Trophoblast cell (in vitro differentiated cells and primary cell): ENCODE measurements at regions not wholly inside any gene's neighbourhood (a gene's known extent, or its start where the extent isn't known, plus 50 kb on each side); places are given as distances from the start of the nearest gene placed in this dataset.
A peak's percentile ranks its signal among the peaks of the same experiment; 100 is the strongest.

Experiments used
- DNase-seq, 2 donors: peaks; one replicate each; pipeline ENCODE4 v3.0.0-alpha.2; 2016
- H2AFZ ChIP-seq: 2 replicates; pipeline ENCODE4 v1.6.1; 2013; ENCODE audit warnings: low read length, moderate library complexity, mild to moderate bottlenecking; ENCODE audit not compliant: insufficient read depth, poor library complexity
- H2AK5ac ChIP-seq: 2 replicates; pipeline ENCODE4 v1.6.1; 2013; ENCODE audit warnings: mild to moderate bottlenecking, low read length
- H2BK120ac ChIP-seq: 2 replicates; pipeline ENCODE4 v1.6.1; 2013; ENCODE audit warnings: low read length, mild to moderate bottlenecking, moderate library complexity; ENCODE audit not compliant: insufficient read depth, poor library complexity
- H2BK12ac ChIP-seq: 2 replicates; pipeline ENCODE4 v1.6.1; 2013; ENCODE audit warnings: mild to moderate bottlenecking, low read length, moderate library complexity
- H2BK5ac ChIP-seq: 2 replicates; pipeline ENCODE4 v1.6.1; 2013; ENCODE audit warnings: low read length, low read depth, moderate library complexity, mild to moderate bottlenecking; ENCODE audit not compliant: poor library complexity
- H3K14ac ChIP-seq: 2 replicates; pipeline ENCODE4 v1.6.1; 2013; ENCODE audit warnings: mild to moderate bottlenecking, low read length
- H3K18ac ChIP-seq: 2 replicates; pipeline ENCODE4 v1.6.1; 2013; ENCODE audit warnings: mild to moderate bottlenecking, low read length
- H3K23ac ChIP-seq: 2 replicates; pipeline ENCODE4 v1.6.1; 2013; ENCODE audit warnings: low read length
- H3K27ac ChIP-seq: 2 replicates; pipeline ENCODE4 v1.5.1; 2013; ENCODE audit warnings: low read depth, mild to moderate bottlenecking, inconsistent platforms, low read length, moderate library complexity
- H3K27me3 ChIP-seq: 2 replicates; pipeline ENCODE4 v1.6.1; 2013; ENCODE audit warnings: inconsistent platforms, mild to moderate bottlenecking, low read length, moderate library complexity; ENCODE audit not compliant: insufficient read depth
- H3K36me3 ChIP-seq, 2 experiments: 1 replicate in 1 of 2; 2 replicates in 1 of 2; pipeline ENCODE4 v1.6.1; 2013; ENCODE audit warnings: low read length in 2 of 2, mild to moderate bottlenecking in 2 of 2, moderate library complexity in 1 of 2; ENCODE audit not compliant: insufficient read depth in 2 of 2, control insufficient read depth in 1 of 2
- H3K4ac ChIP-seq: 2 replicates; pipeline ENCODE4 v1.6.1; 2013; ENCODE audit warnings: low read depth, mild to moderate bottlenecking, low read length, moderate library complexity
- H3K4me1 ChIP-seq, 2 experiments: 1 replicate in 1 of 2; 2 replicates in 1 of 2; pipeline ENCODE4 v1.6.1; 2013; ENCODE audit warnings: low read length in 2 of 2, mild to moderate bottlenecking in 2 of 2, moderate library complexity in 1 of 2; ENCODE audit not compliant: insufficient read depth in 2 of 2, control insufficient read depth in 1 of 2
- H3K4me2 ChIP-seq: 2 replicates; pipeline ENCODE4 v1.6.1; 2013; ENCODE audit warnings: inconsistent platforms, mild to moderate bottlenecking, low read length, moderate library complexity
- H3K4me3 ChIP-seq: 2 replicates; pipeline ENCODE4 v1.5.1; 2013; ENCODE audit warnings: mild to moderate bottlenecking, low read depth, low read length, inconsistent platforms
- H3K79me1 ChIP-seq: one replicate; pipeline ENCODE4 v1.6.1; 2013; ENCODE audit warnings: low read length
- H3K79me2 ChIP-seq: 2 replicates; pipeline ENCODE4 v1.6.1; 2013; ENCODE audit warnings: low read length, mild to moderate bottlenecking; ENCODE audit not compliant: control insufficient read depth, insufficient read depth, poor library complexity
- H3K9ac ChIP-seq: 2 replicates; pipeline ENCODE4 v1.6.1; 2013; ENCODE audit warnings: mild to moderate bottlenecking, low read length
- H3K9me3 ChIP-seq: 2 replicates; pipeline ENCODE4 v1.6.1; 2013; ENCODE audit warnings: low read depth, mild to moderate bottlenecking, control low read depth, inconsistent platforms, low read length; ENCODE audit not compliant: insufficient read depth
- H4K12ac ChIP-seq: 2 replicates; pipeline ENCODE4 v1.6.1; 2013; ENCODE audit warnings: low read depth, mild to moderate bottlenecking, low read length, moderate library complexity
- H4K8ac ChIP-seq: 2 replicates; pipeline ENCODE4 v1.6.1; 2013; ENCODE audit warnings: low read depth, mild to moderate bottlenecking, low read length, moderate library complexity
- H4K91ac ChIP-seq: one replicate; pipeline ENCODE4 v1.6.1; 2013; ENCODE audit warnings: low read depth, mild to moderate bottlenecking, low read length, moderate library complexity
- WGBS: extraction: QIAGEN DNeasy Blood & Tissue Kit; methylation state at CpG from one replicate; pipeline ENCODE4 v1.1.7; 2013; ENCODE audit warnings: missing lambda C conversion rate; ENCODE audit not compliant: insufficient read length, insufficient coverage; ENCODE audit errors: extremely low coverage; 5-methylcytosine and 5-hydroxymethylcytosine counted together

GRCh38 chr1:87816646-87817045, 488.0 kb downstream of the LMO4 start:
- Histone ChIP-seq H3K27me3 (no peaks in the 10 kb centered on the region), H4K91ac (no peak overlapping the region), H2AK5ac (no peak overlapping the region), H2BK120ac (no peak overlapping the region), H2BK12ac (no peak overlapping the region), H3K79me1 (no peaks in the 10 kb centered on the region), H4K12ac (no peak overlapping the region), H3K27ac (no peak overlapping the region), H3K36me3 (no peaks in the 10 kb centered on the region), H3K79me2 (no peaks in the 10 kb centered on the region), H3K4me2 (no peak overlapping the region), H3K9me3 (no peaks in the 10 kb centered on the region), H3K14ac (no peak overlapping the region), H3K4me3 (no peak overlapping the region), H3K9ac (no peak overlapping the region), H4K8ac (no peak overlapping the region), H3K4me1 (peaks cover 0 to 2% of the 10 kb centered on the region in 2 experiments), H2AFZ (no peak overlapping the region), H3K4ac (no peak overlapping the region), H3K18ac (no peak overlapping the region), H2BK5ac (no peak overlapping the region), H3K23ac (no peak overlapping the region)
- DNase-seq: no peak
- no CpG with 5 or more reads among the region's 3 CpGs for WGBS

GRCh38 chr1:87820668-87821334, 492.1 kb downstream of the LMO4 start:
- H3K14ac ChIP-seq: no peak overlapping the region
- H3K9ac ChIP-seq: no peak overlapping the region
- no peak overlapping the region for H2BK5ac ChIP-seq
- H3K4ac ChIP-seq: no peak overlapping the region
- no peak for DNase-seq
- H3K4me2 ChIP-seq: no peak overlapping the region
- no peak overlapping the region for H3K4me3 ChIP-seq
- H4K8ac ChIP-seq: no peak overlapping the region
- H2BK120ac ChIP-seq: no peak overlapping the region
- H3K79me1 ChIP-seq: no peaks in the 10 kb centered on the region
- H3K27me3 ChIP-seq: no peaks in the 10 kb centered on the region
- peaks cover 0 to 2% of the 10 kb centered on the region in 2 experiments for H3K4me1 ChIP-seq
- H3K23ac ChIP-seq: no peak overlapping the region
- no peak overlapping the region for H4K12ac ChIP-seq
- no CpG with 5 or more reads among the region's 8 CpGs for WGBS
- H2AK5ac ChIP-seq: no peak overlapping the region
- H4K91ac ChIP-seq: no peak overlapping the region
- H3K36me3 ChIP-seq: no peaks in the 10 kb centered on the region
- no peak overlapping the region for H2BK12ac ChIP-seq
- H2AFZ ChIP-seq: no peak overlapping the region
- no peak overlapping the region for H3K18ac ChIP-seq
- H3K27ac ChIP-seq: no peak overlapping the region
- H3K79me2 ChIP-seq: no peaks in the 10 kb centered on the region
- no peaks in the 10 kb centered on the region for H3K9me3 ChIP-seq

- no peak overlapping the region for H3K27ac ChIP-seq
- H2BK120ac ChIP-seq: no peak overlapping the region
- H4K8ac ChIP-seq: no peak overlapping the region
- H4K91ac ChIP-seq: no peak overlapping the region
- no peak overlapping the region for H3K14ac ChIP-seq
- no peak overlapping the region for H3K4ac ChIP-seq
- no CpG with 5 or more reads among the region's 5 CpGs for WGBS
- no peak overlapping the region for H2BK5ac ChIP-seq
- H3K9ac ChIP-seq: no peak overlapping the region
- no peak overlapping the region for H2AK5ac ChIP-seq
- H2AFZ ChIP-seq: no peak overlapping the region
- no peak overlapping the region for H3K4me3 ChIP-seq
- peaks cover 0 to 2% of the 10 kb centered on the region in 2 experiments for H3K4me1 ChIP-seq
- H3K36me3 ChIP-seq: no peaks in the 10 kb centered on the region
- H3K23ac ChIP-seq: no peak overlapping the region
- no peaks in the 10 kb centered on the region for H3K79me1 ChIP-seq
- H3K18ac ChIP-seq: no peak overlapping the region
- H3K79me2 ChIP-seq: no peaks in the 10 kb centered on the region
- DNase-seq: no peak
- H4K12ac ChIP-seq: no peak overlapping the region
- no peak overlapping the region for H3K4me2 ChIP-seq
- no peaks in the 10 kb centered on the region for H3K27me3 ChIP-seq
- H3K9me3 ChIP-seq: no peaks in the 10 kb centered on the region
- H2BK12ac ChIP-seq: no peak overlapping the region
These were observed 492.6 kb downstream of the LMO4 start for GRCh38 chr1:87821335-87821697.

GRCh38 chr1:87826681-87827251, 498.1 kb downstream of the LMO4 start:
- no peak overlapping the region for H3K4me2 ChIP-seq
- H3K4me3 ChIP-seq: no peak overlapping the region
- H3K27me3 ChIP-seq: no peaks in the 10 kb centered on the region
- no peak overlapping the region for H2AK5ac ChIP-seq
- peak in 1 of 2 donors; percentile 13 for DNase-seq
- H4K91ac ChIP-seq: no peak overlapping the region
- no peaks in the 10 kb centered on the region for H3K79me2 ChIP-seq
- H3K4me1 ChIP-seq: no peaks in the 10 kb centered on the region
- no peak overlapping the region for H3K23ac ChIP-seq
- H3K9ac ChIP-seq: no peak overlapping the region
- H2AFZ ChIP-seq: no peak overlapping the region
- no peak overlapping the region for H2BK12ac ChIP-seq
- no peak overlapping the region for H3K4ac ChIP-seq
- no peak overlapping the region for H2BK120ac ChIP-seq
- H3K18ac ChIP-seq: no peak overlapping the region
- no peak overlapping the region for H2BK5ac ChIP-seq
- H3K27ac ChIP-seq: no peak overlapping the region
- H3K36me3 ChIP-seq: no peaks in the 10 kb centered on the region
- no peaks in the 10 kb centered on the region for H3K9me3 ChIP-seq
- no peaks in the 10 kb centered on the region for H3K79me1 ChIP-seq
- H4K8ac ChIP-seq: no peak overlapping the region
- no CpG with 5 or more reads among the region's 7 CpGs for WGBS
- no peak overlapping the region for H3K14ac ChIP-seq
- no peak overlapping the region for H4K12ac ChIP-seq
